Stimulated activated CD8-positive, alpha-beta memory T cell treated with anti-CD3 and anti-CD28 coated beads, Interleukin-2, amount 100 ng/mL, for 1 hour (primary cell): ENCODE measurements at regions not wholly inside any gene's neighbourhood (a gene's known extent, or its start where the extent isn't known, plus 50 kb on each side); places are given as distances from the start of the nearest gene placed in this dataset.

ENCODE experiments used
- DNase-seq, 2 donors: peaks; one replicate each; pipeline ENCODE4 v3.0.0-alpha.2; 2020; ENCODE audit warnings: low read depth in 2 of 2

DNA sequence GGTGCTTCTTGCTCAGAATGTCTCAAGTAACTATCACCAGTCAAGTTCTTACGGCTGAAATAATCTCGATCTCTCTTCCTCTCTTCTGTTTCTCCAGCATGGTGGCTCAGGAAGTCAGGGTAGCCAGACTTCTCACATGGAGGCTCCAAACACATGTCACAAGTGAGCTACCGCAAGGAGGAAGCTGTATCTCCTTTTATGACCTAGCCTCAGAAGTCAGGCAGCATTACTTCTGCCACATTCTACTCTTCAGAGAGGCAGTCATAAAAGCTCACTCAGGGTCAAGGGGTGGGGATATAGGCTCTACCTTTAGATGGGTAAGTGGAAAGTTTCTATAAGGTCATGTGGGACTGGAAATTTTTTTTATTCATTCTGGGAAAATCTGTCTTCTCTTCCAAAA is 86.6 kb upstream of the NEO1 start:
- no peak for DNase-seq

DNA sequence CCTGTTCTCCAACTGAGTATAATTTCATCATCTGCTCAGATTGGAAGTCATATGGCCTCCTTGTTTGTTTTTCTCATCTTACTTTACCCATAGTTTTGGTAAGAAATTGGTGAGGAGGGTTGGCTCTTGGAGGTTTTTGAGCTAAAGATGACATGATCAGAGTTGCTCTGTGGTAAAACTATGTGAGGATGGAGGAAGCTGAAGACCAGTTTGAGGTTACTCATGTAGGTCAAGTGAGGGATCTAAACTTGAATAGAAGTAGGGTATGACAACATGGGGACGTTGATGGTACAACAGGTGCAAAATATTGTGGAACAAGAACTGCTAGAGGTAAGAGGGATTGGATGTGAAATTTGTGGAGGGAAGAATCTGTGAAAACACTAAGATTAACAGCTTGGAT is 87.7 kb upstream of the NEO1 start:
- no peak for DNase-seq

DNA sequence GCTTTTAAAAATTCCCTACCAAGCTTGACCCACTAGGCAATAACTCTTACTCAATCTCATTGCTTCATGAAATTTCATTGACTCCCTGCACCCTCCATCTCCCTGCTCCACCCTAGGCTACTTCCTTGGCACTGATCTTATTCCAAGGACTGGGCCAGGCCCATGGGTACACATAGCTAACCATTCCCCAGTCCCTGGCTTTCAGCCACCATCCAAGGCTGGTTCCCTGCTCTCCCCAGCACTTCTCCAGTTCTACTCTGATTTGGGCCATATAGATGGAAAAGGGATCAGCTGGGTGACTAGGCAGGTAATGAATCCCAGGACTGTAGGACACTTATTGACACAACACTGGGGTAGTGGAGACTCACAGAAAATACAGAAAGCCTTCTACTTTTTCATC is 88.1 kb upstream of the NEO1 start:
- no peak for DNase-seq

- no peak for DNase-seq
These were observed 90.1 kb upstream of the NEO1 start for GRCh38 chr15:72962054-72962702.

- DNase-seq, result no peak
These were observed 90.9 kb upstream of the NEO1 start for GRCh38 chr15:72961346-72961745.

DNA sequence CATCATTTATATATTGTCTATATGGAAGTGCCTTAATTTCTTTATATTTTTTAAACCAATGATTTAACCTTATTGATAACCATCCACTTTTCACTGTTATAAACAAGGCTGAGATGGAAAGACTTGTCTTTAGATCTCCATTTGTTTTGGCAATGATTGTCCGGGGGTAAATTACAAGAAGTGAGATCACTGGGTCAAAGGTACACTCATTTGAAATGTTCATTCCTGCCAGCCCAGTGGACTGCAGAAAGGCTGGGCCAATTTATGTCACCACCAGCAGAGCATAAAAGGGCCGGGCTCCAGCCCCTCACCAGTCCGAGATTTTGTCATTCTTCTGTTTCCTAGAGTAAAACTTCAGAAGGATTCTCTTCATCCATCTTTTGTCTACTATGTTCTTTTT is 93.6 kb upstream of the NEO1 start:
- no peak for DNase-seq

DNA sequence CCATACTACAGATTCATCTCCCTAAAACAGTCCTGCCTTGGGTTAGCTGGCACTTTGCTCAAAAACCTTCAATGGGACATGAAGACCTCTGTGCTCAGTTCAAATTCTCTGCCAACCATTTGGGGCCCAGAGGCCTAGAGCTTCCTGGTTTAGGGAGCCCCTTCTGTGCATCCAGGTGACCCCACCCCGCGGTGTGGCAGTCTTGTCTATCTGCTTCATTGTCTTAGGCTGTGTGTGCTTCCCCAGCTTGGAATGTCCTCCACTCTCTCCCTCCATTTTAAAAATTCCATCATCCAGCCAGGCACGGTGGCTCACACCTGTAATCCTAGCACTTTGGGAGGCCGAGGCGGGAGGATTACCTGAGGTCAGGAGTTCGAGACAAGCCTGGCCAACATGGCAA is 99.0 kb upstream of the NEO1 start:
- DNase-seq, result no peak

GRCh38 chr15:72952151-72952550 is 100.1 kb upstream of the NEO1 start:
- no peak for DNase-seq

DNA sequence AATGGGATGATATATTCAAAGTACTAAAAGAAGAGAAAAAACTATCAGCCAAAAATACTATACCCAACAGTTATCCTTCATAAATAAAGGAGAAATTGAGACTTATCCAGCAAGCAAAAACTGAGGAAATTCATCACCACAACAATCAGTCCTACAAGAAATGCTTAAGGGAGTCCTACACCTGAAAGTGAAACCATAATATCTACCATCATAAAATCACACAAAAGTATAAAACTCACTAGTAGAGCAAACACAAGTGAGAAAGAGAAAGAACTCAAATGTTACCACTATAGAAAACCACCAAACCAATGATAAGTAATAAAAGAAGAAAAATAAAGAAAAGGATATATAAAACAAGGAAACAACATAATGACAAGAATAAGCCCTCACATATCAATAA is 103.6 kb upstream of the NEO1 start:
- no peak for DNase-seq

GRCh38 chr15:72947709-72948108 is 104.6 kb upstream of the NEO1 start:
- no peak for DNase-seq

DNA sequence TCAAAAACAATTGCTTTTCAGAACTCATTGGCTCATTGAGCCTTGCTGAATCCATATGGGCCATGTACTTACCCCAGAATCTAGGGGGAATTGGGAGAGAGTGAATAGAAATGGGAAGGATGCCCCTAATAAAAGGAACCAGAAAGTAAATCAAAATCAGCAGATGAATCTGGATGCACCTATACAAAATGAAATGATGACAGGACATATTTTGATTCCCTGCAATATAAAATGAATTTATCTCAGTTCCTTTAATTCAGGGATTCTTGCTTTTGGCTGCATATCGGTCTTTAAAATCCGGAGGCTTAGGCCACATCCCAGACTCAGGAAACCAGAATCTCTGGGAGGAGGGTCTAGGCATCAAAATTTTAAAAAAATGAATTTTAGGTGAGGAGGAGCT is 107.7 kb upstream of the NEO1 start:
- DNase-seq, result no peak

DNA sequence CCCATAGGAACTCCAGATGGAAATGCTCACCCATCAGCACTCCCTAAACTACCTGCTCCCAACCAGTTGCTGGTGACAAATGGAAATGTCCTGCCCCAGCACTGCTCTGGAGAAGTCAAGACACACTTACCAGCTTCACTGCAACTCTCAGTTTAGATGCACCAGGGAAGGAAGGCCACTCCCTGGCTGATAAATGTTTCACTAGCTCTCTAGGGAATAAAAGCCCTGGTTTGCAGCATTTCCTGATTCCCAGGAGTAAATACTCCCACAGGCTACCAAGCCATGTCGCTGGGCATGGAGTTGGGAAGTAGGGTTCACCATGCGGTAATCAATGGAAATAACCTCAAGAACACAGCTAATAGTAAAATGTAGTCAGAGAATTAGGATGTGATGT is 112.0 kb upstream of the NEO1 start:
- DNase-seq, result no peak

DNA sequence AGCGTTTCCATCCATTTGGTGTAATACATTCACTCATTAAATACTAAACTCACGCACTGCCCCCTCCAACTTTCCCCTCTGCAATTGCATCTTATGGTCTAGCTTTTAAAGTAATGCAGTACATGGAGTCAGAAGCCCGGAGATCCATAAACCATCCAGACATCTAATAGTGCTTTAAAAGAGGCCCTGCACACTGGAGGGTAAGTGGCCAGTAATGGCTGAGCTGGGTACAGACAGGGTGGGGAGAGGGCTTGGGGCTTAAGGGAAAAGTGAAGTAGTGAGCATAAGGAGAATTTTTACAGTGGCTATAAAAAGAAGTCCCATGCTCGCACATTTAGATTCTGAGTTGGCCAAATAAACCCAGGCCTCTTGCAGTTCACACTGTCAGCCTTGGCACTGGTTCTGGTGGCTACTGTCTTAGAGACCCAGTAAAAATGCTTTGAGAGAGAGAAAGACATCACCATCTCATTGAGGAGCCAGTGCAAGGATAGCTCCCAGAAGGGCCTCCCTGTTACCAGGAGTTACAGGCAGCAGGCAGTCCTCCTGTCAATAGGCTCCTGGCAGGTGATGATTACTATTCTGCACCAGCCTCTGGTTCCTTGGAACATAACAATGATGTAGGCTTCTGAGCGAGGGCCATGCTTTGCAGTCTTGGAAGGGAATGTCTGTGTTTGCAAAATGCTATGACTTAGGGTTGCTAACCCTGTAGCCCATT is 112.6 kb upstream of the NEO1 start:
- DNase-seq, result no peak

DNA sequence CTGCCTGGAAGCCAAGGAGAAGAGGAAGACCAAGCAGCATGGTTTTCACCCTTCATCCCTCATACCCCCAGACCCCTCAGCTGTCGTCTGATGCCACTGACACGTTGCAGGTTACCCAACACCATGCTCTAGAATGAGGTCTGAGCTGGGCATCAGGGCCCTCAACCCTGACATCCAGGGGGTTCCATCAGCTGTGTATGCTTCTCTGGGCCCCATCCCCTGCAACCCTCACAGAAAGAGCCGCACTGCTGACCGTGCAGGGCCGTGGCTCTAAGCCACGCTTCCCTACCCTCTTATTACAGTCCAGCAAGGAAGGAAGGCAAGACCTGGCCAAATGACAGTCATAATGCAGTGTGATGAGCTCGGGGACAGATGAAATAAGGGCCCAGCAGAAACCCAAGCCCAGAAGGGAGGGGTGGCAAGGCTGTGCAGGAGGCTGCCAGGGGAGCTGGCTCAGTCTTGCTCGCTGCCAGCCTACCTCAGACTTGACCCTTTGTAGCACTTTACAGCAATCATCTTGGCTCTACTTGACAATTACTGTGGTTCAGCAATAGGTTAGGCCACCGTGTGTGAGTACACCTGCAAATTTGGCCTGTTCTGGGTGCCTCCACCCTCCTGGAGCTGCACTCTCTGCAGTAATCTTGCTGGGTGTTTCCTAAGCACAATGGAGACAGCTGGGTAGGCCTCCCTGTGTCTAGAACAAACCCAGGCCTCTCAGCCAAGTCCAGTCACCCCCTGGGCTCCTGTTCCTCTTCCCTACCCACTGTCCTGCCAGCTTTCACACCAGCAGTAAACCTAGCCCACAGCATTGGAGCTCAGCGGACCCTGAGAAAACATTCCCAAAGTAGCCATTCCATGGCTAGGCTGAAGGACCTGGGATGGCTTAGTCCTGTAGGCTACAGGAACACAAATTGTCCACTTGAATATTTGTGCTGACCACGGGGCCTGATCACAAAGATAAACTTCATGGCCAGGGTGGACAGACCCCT is 115.3 kb upstream of the NEO1 start:
- DNase-seq, result no peak

DNA sequence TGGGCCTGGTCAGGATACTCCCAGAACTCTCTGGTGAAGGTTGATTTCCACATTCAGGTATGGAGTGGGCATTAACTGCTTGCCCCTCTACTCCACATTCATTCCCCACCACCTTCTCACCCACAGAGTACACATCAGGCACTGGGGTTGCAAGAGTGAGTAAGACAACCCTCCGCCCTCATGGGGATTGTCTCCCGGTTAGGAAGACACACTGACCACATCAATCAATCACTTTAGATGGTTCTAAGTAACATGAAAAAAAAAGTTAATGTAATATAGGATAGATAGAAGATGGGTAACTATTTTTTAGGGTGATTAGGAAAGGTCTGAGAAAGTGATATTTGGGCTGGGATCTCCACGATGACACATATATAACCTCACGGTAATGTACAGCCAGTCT is 116.0 kb upstream of the NEO1 start:
- no peak for DNase-seq

- DNase-seq, result no peak
These were observed 116.7 kb upstream of the NEO1 start for GRCh38 chr15:72935521-72935920.

- DNase-seq, result no peak
These were observed 117.3 kb upstream of the NEO1 start for GRCh38 chr15:72934921-72935320.

DNA sequence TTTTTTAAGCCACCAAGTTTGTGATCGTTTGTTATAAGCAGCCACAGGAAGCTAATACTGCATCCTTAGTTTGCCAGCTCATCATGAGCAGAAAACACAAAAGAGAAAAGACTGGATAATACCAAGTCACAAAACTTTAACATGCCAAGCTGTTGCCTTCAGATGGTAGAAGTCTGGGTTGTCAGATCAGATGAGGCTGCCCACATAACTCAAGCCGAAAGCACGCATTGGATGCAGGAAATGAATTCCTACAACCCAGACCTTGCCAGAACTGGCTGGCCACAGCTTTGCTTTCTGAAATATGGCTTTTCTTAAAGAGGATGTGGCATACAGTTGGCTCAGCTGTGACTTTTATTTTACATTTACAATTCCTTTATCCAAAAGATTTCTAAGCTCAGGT is 118.3 kb upstream of the NEO1 start:
- DNase-seq, result no peak

GRCh38 chr15:72932472-72932871 is 119.8 kb upstream of the NEO1 start:
- DNase-seq, result no peak

DNA sequence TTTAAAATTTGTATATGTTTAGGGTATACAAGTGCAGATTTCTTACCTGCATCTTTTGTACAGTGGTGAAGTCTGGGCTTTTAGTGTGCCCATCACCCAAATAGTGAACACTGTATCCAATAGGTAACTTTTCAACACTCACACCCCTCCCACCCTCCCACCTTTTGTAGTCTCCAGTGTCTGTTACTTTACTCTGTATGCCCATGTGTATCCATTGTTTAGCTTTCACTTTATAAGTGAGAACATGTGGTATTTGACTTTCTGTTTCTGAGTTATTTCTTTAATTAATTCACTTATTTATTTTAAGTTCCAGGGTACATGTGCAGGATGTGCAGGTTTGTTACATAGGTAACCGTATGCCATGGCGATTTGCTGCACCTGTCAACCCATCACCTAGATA is 124.8 kb upstream of the NEO1 start:
- no peak for DNase-seq

DNA sequence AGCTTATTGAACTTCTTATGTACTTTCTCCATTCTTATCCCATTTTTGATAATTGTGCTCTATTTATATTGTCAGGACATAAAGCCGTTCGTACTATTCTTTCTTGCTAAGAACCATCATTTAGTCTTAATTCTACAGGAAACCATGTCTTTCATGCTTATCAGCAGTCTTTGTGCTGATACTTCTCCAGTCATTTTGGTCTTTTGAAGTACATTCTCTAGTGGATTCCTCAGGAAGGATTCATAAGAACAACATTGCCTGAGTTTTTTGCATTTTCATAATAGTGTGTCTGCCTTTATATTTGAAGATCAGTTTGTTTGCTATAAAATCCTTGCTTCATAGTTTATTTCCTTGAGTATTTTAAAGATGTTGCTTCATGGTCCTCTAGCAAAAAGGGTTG is 126.6 kb upstream of the NEO1 start:
- no peak for DNase-seq

- no peak for DNase-seq
These were observed 129.0 kb upstream of the NEO1 start for GRCh38 chr15:72923289-72923688.

DNA sequence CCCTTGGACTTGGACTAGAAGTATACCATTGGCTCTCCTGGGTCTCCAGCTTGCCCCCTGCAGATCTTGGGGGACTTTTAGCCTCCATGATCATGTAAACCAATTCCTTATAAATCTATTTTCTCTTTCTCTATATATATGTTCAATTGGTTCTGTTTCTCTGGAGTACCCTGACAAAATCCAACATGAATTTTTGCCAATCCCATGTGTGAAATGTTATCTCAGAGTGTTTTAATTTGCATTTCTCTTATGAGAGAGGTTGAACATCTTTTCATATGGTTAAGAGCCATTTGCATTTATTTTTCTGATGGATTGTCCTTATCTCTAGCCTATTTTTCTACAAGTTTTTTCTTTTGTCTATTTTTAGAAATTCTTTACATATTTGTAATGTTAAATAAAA is 131.7 kb upstream of the NEO1 start:
- no peak for DNase-seq
